GM12878 (cell line): ENCODE measurements at regions not wholly inside any gene's neighbourhood (a gene's known extent, or its start where the extent isn't known, plus 50 kb on each side); places are given as distances from the start of the nearest gene placed in this dataset.

ENCODE experiments used
- ATAC-seq: fragments of 200-7000 bp; cut with Tn5 transposase; 3 replicates; pipeline ENCODE4 v1.9.1; 2020; ENCODE audit warnings: mild to moderate bottlenecking, moderate library complexity
- BruUV-seq: library from RNA; stranded (reverse); fragments of 400-500 nt; replicated peaks from 2 replicates; lab custom pipeline; 2021; lab: Mats Ljungman, UMichigan
- CTCF ChIA-PET: fragments of 300-600 bp; sonication (Branson Sonifier 250); formaldehyde crosslinking; extraction: SDS; loops from one replicate; lab custom pipeline; 2021; ENCODE audit warnings: inconsistent platforms; lab: Yijun Ruan, JAX
- POLR2A ChIA-PET: fragments of 350-600 bp; formaldehyde crosslinking; extraction: SDS; loops from one replicate; lab custom pipeline; 2021; ENCODE audit warnings: inconsistent platforms; lab: Charles Lee
- RAD21 ChIA-PET: fragments of 300-600 bp; sonication (Branson Sonifier 250); formaldehyde crosslinking; loops from one replicate; lab custom pipeline; 2023; ENCODE audit warnings: antibody characterized with exemption; ENCODE audit not compliant: unreplicated experiment; lab: Charles Lee
- SMC1A ChIA-PET: fragments of 300-600 bp; sonication (Branson Sonifier 250); formaldehyde crosslinking; loops from one replicate; lab custom pipeline; 2023; ENCODE audit not compliant: unreplicated experiment, uncharacterized antibody; lab: Charles Lee
- DNase-seq: peaks from one replicate; pipeline ENCODE4 v3.0.0-alpha.2; 2011; ENCODE audit warnings: low read depth, low spot score
- FAIRE-seq: peaks from 3 replicates; lab custom pipeline; 2011; peaks lifted over from hg19 to GRCh38; lab: Jason Lieb, UNC
- H2AFZ ChIP-seq: 2 replicates; pipeline ENCODE4 v1.6.0; 2011; ENCODE audit warnings: low read depth, low read length, control low read depth; ENCODE audit not compliant: control insufficient read depth
- H3K27ac ChIP-seq: 2 replicates; pipeline ENCODE4 v1.5.1; 2011; ENCODE audit warnings: control low read depth; ENCODE audit not compliant: control insufficient read depth, insufficient read depth
- H3K27me3 ChIP-seq, 2 experiments: replicated peaks in 1 of 2; 2 replicates each; pipeline versions ENCODE4 v1.6.0 to v1.6.1; 2011; ENCODE audit warnings: low read length in 1 of 2; ENCODE audit not compliant: control insufficient read depth in 2 of 2, insufficient read depth in 2 of 2
- H3K36me3 ChIP-seq, 2 experiments: 2 replicates each; pipeline ENCODE4 v1.5.1; 2011; ENCODE audit warnings: low read length in 1 of 2; ENCODE audit not compliant: control insufficient read depth in 2 of 2, insufficient read depth in 2 of 2
- H3K4me1 ChIP-seq: 2 replicates; pipeline ENCODE4 v1.6.1; 2011; ENCODE audit warnings: mild to moderate bottlenecking, low read length, moderate library complexity, mixed read lengths; ENCODE audit not compliant: control insufficient read depth, insufficient read depth
- H3K4me2 ChIP-seq: 2 replicates; pipeline ENCODE4 v1.6.0; 2011; ENCODE audit warnings: control low read depth; ENCODE audit not compliant: control insufficient read depth, insufficient read depth
- H3K4me3 ChIP-seq: fragments of 200-600 bp; sonication (generic); 2 replicates; pipeline ENCODE4 v1.5.1; 2016
- H3K79me2 ChIP-seq: 2 replicates; pipeline ENCODE4 v1.6.0; 2011; ENCODE audit warnings: low read length; ENCODE audit not compliant: control insufficient read depth, insufficient read depth
- H3K9ac ChIP-seq: 2 replicates; pipeline ENCODE4 v1.8.0; 2011; ENCODE audit warnings: low read length, control low read depth, mixed read lengths; ENCODE audit not compliant: control insufficient read depth, insufficient read depth
- H3K9me3 ChIP-seq: replicated peaks from 3 replicates; pipeline ENCODE4 v1.5.1; 2011; ENCODE audit warnings: mild to moderate bottlenecking, low read length; ENCODE audit not compliant: control insufficient read depth, insufficient read depth
- H4K20me1 ChIP-seq: 2 replicates; pipeline ENCODE4 v1.6.0; 2011; ENCODE audit not compliant: control insufficient read depth, insufficient read depth
- ATF3 ChIP-seq: IDR thresholded peaks from 2 replicates; pipeline ENCODE4 v1.6.1; 2011; ENCODE audit warnings: low read depth, mild to moderate bottlenecking, low read length, moderate library complexity, borderline replicate concordance; ENCODE audit errors: extremely low read depth
- CEBPB ChIP-seq, 2 experiments: fragments of 150-350 bp in 1 of 2; IDR thresholded peaks; 2 replicates each; pipeline ENCODE4 v1.6.1; 2012 to 2014; ENCODE audit warnings: low read depth in 2 of 2, low read length in 2 of 2, borderline replicate concordance in 1 of 2, inconsistent platforms in 1 of 2
- CHD4 ChIP-seq: fragments of 200-600 bp; sonication (generic); IDR thresholded peaks from 2 replicates; pipeline ENCODE4 v1.6.1; 2016; ENCODE audit warnings: mild to moderate bottlenecking
- E4F1 ChIP-seq: fragments of 450-650 bp; IDR thresholded peaks from 2 replicates; pipeline ENCODE4 v1.6.1; 2018; ENCODE audit warnings: borderline replicate concordance, mild to moderate bottlenecking; ENCODE audit not compliant: partially characterized antibody
- GABPA ChIP-seq: IDR thresholded peaks from 2 replicates; pipeline ENCODE4 v1.6.1; 2014; ENCODE audit warnings: antibody characterized with exemption, low read depth, mild to moderate bottlenecking, inconsistent platforms
- KDM1A ChIP-seq: fragments of 200-600 bp; sonication (generic); IDR thresholded peaks from 2 replicates; pipeline ENCODE4 v1.6.1; 2016; ENCODE audit warnings: borderline replicate concordance
- NBN ChIP-seq: fragments of 450-650 bp; IDR thresholded peaks from 2 replicates; pipeline ENCODE4 v1.6.1; 2016
- TBL1XR1 ChIP-seq: IDR thresholded peaks from 2 replicates; pipeline ENCODE4 v1.6.1; 2012; ENCODE audit warnings: low read depth, low read length, improper control_type of control experiment
- WRNIP1 ChIP-seq: IDR thresholded peaks from 2 replicates; pipeline ENCODE4 v1.6.1; 2011; ENCODE audit warnings: low read depth, low read length, improper control_type of control experiment, borderline replicate concordance
- ZNF384 ChIP-seq: IDR thresholded peaks from 2 replicates; pipeline ENCODE4 v1.6.1; 2012; ENCODE audit warnings: low read depth, mild to moderate bottlenecking, low read length, improper control_type of control experiment, borderline replicate concordance
- ZNF592 ChIP-seq: fragments of 450-650 bp; IDR thresholded peaks from 2 replicates; pipeline ENCODE4 v1.6.1; 2017; ENCODE audit warnings: mild to moderate bottlenecking, moderate library complexity
- WGBS: methylation state at CpG from one replicate; pipeline ENCODE4 v1.1.6; 2016; ENCODE audit warnings: low lambda C conversion rate; ENCODE audit not compliant: insufficient replicate concordance, insufficient coverage; ENCODE audit errors: missing lambda C conversion rate; 5-methylcytosine and 5-hydroxymethylcytosine counted together
- in situ Hi-C: fragments of 300-500 bp; cut with MboI; formaldehyde crosslinking; loops from 9 replicates; pipeline ENCODE4 v1.14.3; 2018; ENCODE audit warnings: mixed read lengths
- intact Hi-C: fragments of 100-400 bp; cut with micrococcal nuclease; formaldehyde crosslinking; loops from one replicate; pipeline ENCODE4 v1.14.2; 2022; ENCODE audit not compliant: unreplicated experiment
- TF ChIP-seq, protein P1 (sequence below): fragments of 450-650 bp; IDR thresholded peaks from 2 replicates; pipeline ENCODE4 v1.6.1; 2017; ENCODE audit warnings: mild to moderate bottlenecking, moderate library complexity

- TF ChIP-seq, protein P1, sequence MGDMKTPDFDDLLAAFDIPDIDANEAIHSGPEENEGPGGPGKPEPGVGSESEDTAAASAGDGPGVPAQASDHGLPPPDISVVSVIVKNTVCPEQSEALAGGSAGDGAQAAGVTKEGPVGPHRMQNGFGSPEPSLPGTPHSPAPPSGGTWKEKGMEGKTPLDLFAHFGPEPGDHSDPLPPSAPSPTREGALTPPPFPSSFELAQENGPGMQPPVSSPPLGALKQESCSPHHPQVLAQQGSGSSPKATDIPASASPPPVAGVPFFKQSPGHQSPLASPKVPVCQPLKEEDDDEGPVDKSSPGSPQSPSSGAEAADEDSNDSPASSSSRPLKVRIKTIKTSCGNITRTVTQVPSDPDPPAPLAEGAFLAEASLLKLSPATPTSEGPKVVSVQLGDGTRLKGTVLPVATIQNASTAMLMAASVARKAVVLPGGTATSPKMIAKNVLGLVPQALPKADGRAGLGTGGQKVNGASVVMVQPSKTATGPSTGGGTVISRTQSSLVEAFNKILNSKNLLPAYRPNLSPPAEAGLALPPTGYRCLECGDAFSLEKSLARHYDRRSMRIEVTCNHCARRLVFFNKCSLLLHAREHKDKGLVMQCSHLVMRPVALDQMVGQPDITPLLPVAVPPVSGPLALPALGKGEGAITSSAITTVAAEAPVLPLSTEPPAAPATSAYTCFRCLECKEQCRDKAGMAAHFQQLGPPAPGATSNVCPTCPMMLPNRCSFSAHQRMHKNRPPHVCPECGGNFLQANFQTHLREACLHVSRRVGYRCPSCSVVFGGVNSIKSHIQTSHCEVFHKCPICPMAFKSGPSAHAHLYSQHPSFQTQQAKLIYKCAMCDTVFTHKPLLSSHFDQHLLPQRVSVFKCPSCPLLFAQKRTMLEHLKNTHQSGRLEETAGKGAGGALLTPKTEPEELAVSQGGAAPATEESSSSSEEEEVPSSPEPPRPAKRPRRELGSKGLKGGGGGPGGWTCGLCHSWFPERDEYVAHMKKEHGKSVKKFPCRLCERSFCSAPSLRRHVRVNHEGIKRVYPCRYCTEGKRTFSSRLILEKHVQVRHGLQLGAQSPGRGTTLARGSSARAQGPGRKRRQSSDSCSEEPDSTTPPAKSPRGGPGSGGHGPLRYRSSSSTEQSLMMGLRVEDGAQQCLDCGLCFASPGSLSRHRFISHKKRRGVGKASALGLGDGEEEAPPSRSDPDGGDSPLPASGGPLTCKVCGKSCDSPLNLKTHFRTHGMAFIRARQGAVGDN: no peak
These were observed 191.6 kb downstream of the TENT4A start (continued) for GRCh38 chr5:6904860-6905259.

DNA sequence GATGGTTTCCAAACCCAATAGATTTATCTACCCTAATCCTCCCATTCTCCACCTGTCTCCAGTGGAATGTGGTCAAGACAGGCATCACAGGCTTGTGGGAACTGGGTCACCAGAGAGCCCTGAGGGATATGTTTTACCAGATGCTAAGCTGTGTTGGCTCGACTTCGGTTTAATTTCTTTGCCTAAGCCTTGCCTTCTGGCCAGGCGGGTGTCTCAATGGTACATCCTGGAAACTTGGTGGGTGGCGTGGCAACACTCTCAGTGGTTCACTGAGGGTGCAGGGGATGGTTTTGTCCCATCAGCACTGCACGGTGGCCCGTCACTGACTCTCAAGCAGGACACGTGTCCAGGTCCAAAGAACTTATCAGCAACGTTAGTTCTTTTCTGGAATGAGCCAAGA is 192.2 kb downstream of the TENT4A start:
- FAIRE-seq (no peak), ATAC-seq (no peak), DNase-seq (no peak)
- ChIA-PET SMC1A (no interaction called here), CTCF (no interaction called here), RAD21 (no interaction called here), POLR2A (no interaction called here)
- Histone ChIP-seq H3K9me3 (no peaks in the 10 kb centered on the region), H3K27me3 (0 out of 4 replicates have a peak, but pooled peaks cover 0 to 3% of the 10 kb centered on the region in 2 experiments), H2AFZ (no peak overlapping the region), H4K20me1 (no peaks in the 10 kb centered on the region; the same call in 1 of the 2 replicates), H3K4me3 (no peak overlapping the region), H3K4me1 (no peaks in the 10 kb centered on the region), H3K4me2 (no peak overlapping the region), H3K36me3 (no peaks in the 10 kb centered on the region), H3K9ac (no peak overlapping the region), H3K27ac (no peak overlapping the region), H3K79me2 (no peaks in the 10 kb centered on the region)
- WGBS: 20% methylated on average over 8 of the region's 8 CpGs
- intact Hi-C loops (no loop called here), in situ Hi-C loops (no loop called here)
- BruUV-seq: no TSS peak
- TF ChIP-seq KDM1A (no peak), WRNIP1 (no peak), GABPA (no peak), TBL1XR1 (no peak), E4F1 (no peak), NBN (no peak), ATF3 (no peak), ZNF592 (no peak), CHD4 (no peak), CEBPB (IDR thresholded peaks at IDR 0.05; ENCODE audit: borderline replicate concordance in 1 of 2, low read depth in 2 of 2, low read length in 2 of 2) (no peak), ZNF384 (no peak)
